ENCODE measurements at regions not wholly inside any gene's neighbourhood (a gene's known extent, or its start where the extent isn't known, plus 50 kb on each side); places are given as distances from the start of the nearest gene placed in this dataset.
"Not testable (repeated sequence)": the region's sequence is repeated elsewhere in the genome, so short reads cannot be mapped to it uniquely, and the experiment has no call there.

- TF ChIP-seq CTCF (IDR thresholded peaks at IDR 0.05; ENCODE audit: insufficient read depth, low read depth, low read length), result no peak
- H3K4me3 ChIP-seq (ENCODE audit: low read depth, low read length), result no peak overlapping the region
- DNase-seq (ENCODE audit: low read depth), result no peak
Observed at GRCh38 chr9:74035786-74036185, 461.3 kb upstream of the RORB start.

- no peak for TF ChIP-seq CTCF (IDR thresholded peaks at IDR 0.05; ENCODE audit: insufficient read depth, low read depth, low read length)
- DNase-seq (ENCODE audit: low read depth), result peak; percentile 26
- H3K4me3 ChIP-seq (ENCODE audit: low read depth, low read length), result no peak overlapping the region
Observed at GRCh38 chr9:74036549-74037231, 460.4 kb upstream of the RORB start.

GRCh38 chr9:74037274-74037673 is 459.9 kb upstream of the RORB start:
- H3K4me3 ChIP-seq (ENCODE audit: low read depth, low read length), result no peak overlapping the region
- no peak for DNase-seq (ENCODE audit: low read depth)
- TF ChIP-seq CTCF (IDR thresholded peaks at IDR 0.05; ENCODE audit: insufficient read depth, low read depth, low read length), result no peak

- no peak for DNase-seq (ENCODE audit: low read depth)
- H3K4me3 ChIP-seq (ENCODE audit: low read depth, low read length), result no peak overlapping the region
- TF ChIP-seq CTCF (IDR thresholded peaks at IDR 0.05; ENCODE audit: insufficient read depth, low read depth, low read length), result no peak
Observed at GRCh38 chr9:74041588-74041987, 455.5 kb upstream of the RORB start.

GRCh38 chr9:74044844-74045243 is 452.3 kb upstream of the RORB start:
- no peak overlapping the region for H3K4me3 ChIP-seq (ENCODE audit: low read depth, low read length)
- TF ChIP-seq CTCF (IDR thresholded peaks at IDR 0.05; ENCODE audit: insufficient read depth, low read depth, low read length), result no peak
- no peak for DNase-seq (ENCODE audit: low read depth)

GRCh38 chr9:74056023-74056422 is 441.1 kb upstream of the RORB start:
- no peak overlapping the region for H3K4me3 ChIP-seq (ENCODE audit: low read depth, low read length)
- no peak for TF ChIP-seq CTCF (IDR thresholded peaks at IDR 0.05; ENCODE audit: insufficient read depth, low read depth, low read length)
- no peak for DNase-seq (ENCODE audit: low read depth)

GRCh38 chr9:74057051-74057450 is 440.1 kb upstream of the RORB start:
- not testable (repeated sequence) for DNase-seq (ENCODE audit: low read depth); H3K4me3 ChIP-seq (ENCODE audit: low read depth, low read length)

All from fibroblast of villous mesenchyme (primary cell).